SK-N-SH (cell line): ENCODE measurements at regions not wholly inside any gene's neighbourhood (a gene's known extent, or its start where the extent isn't known, plus 50 kb on each side); places are given as distances from the start of the nearest gene placed in this dataset.

ENCODE experiments used
- CTCF ChIA-PET: fragments of 300-600, 350-600 bp; formaldehyde crosslinking; extraction: SDS; loops from one replicate; lab custom pipeline; 2021; lab: Yijun Ruan, JAX
- POLR2A ChIA-PET: fragments of 350-600 bp; sonication (Branson Sonifier 250); formaldehyde crosslinking; extraction: SDS; loops from one replicate; lab custom pipeline; 2020; ENCODE audit warnings: antibody characterized with exemption, inconsistent platforms; lab: Yijun Ruan, JAX
- DNase-seq: peaks from one replicate; pipeline ENCODE4 v3.0.0; 2012
- H2AFZ ChIP-seq: fragments of 200-600 bp; sonication (generic); 2 replicates; pipeline ENCODE4 v1.8.1; 2016; ENCODE audit warnings: antibody characterized with exemption, mild to moderate bottlenecking, low read depth
- H3F3A ChIP-seq: fragments of 200-600 bp; sonication (generic); replicated peaks from 2 replicates; pipeline ENCODE3; 2016; ENCODE audit warnings: antibody characterized with exemption, mild to moderate bottlenecking; ENCODE audit not compliant: insufficient read depth
- H3K27ac ChIP-seq, 2 experiments: fragments of 200-500 bp in 1 of 2; fragments of 200-600 bp in 1 of 2; sonication (Bioruptor generic) in 1 of 2; sonication (generic), shearing (Covaris generic) in 1 of 2; 2 replicates each; pipeline versions ENCODE4 v1.5.1 to v1.6.1; 2014 to 2016; ENCODE audit warnings: low read depth in 2 of 2, inconsistent platforms in 1 of 2, low read length in 1 of 2, mild to moderate bottlenecking in 1 of 2, mixed read lengths in 1 of 2
- H3K27me3 ChIP-seq: fragments of 200-600 bp; sonication (generic), shearing (Covaris generic); 2 replicates; pipeline ENCODE4 v1.6.1; 2016; ENCODE audit warnings: mixed run types; ENCODE audit not compliant: insufficient read depth
- H3K36me3 ChIP-seq, 2 experiments: fragments of 200-500 bp in 1 of 2; fragments of 200-600 bp in 1 of 2; sonication (Bioruptor generic) in 1 of 2; sonication (generic) in 1 of 2; replicated peaks in 1 of 2; 2 replicates each; pipeline versions ENCODE3 to v1.5.1; 2014 to 2016; ENCODE audit warnings: low read length in 1 of 2, mild to moderate bottlenecking in 1 of 2; ENCODE audit not compliant: insufficient read depth in 2 of 2, control insufficient read depth in 1 of 2
- H3K4me1 ChIP-seq, 2 experiments: fragments of 200-500 bp in 1 of 2; fragments of 200-600 bp in 1 of 2; sonication (Bioruptor generic) in 1 of 2; sonication (generic), shearing (Covaris generic) in 1 of 2; 2 replicates each; pipeline versions ENCODE4 v1.5.1 to v1.6.1; 2014 to 2016; ENCODE audit warnings: low read depth in 1 of 2, low read length in 1 of 2, mixed run types in 1 of 2; ENCODE audit not compliant: insufficient read depth in 2 of 2, control insufficient read depth in 1 of 2
- H3K4me2 ChIP-seq: fragments of 200-600 bp; sonication (generic), shearing (Covaris generic); 2 replicates; pipeline ENCODE4 v1.6.1; 2017; ENCODE audit warnings: mixed run types
- H3K4me3 ChIP-seq, 2 experiments: fragments of 200-500 bp in 1 of 2; fragments of 200-600 bp in 1 of 2; sonication (Bioruptor generic) in 1 of 2; sonication (generic), shearing (Covaris generic) in 1 of 2; 2 replicates each; pipeline versions ENCODE4 v1.5.1 to v1.8.1; 2014 to 2016; ENCODE audit warnings: low read depth in 2 of 2, inconsistent platforms in 1 of 2, low read length in 1 of 2, mild to moderate bottlenecking in 1 of 2, mixed read lengths in 1 of 2, moderate library complexity in 1 of 2
- H3K79me2 ChIP-seq: fragments of 200-600 bp; sonication (generic); 2 replicates; pipeline ENCODE4 v1.8.1; 2017; ENCODE audit warnings: mild to moderate bottlenecking; ENCODE audit not compliant: insufficient read depth
- H3K9ac ChIP-seq: fragments of 200-600 bp; sonication (generic); 2 replicates; pipeline ENCODE4 v1.6.1; 2017; ENCODE audit warnings: mixed run types
- H3K9me2 ChIP-seq: fragments of 200-600 bp; sonication (generic); 2 replicates; pipeline ENCODE4 v1.6.1; 2017; ENCODE audit warnings: mixed run types
- H3K9me3 ChIP-seq: fragments of 200-600 bp; sonication (generic); 2 replicates; pipeline ENCODE4 v1.6.1; 2017; ENCODE audit warnings: mixed run types, mild to moderate bottlenecking, moderate library complexity
- H4K20me1 ChIP-seq: fragments of 200-600 bp; sonication (generic); 2 replicates; pipeline ENCODE4 v1.6.1; 2017; ENCODE audit warnings: mild to moderate bottlenecking, mixed run types; ENCODE audit not compliant: insufficient read depth
- CTCF ChIP-seq: fragments of 200-600 bp; sonication (generic); IDR thresholded peaks from 2 replicates; pipeline ENCODE4 v1.6.1; 2017; ENCODE audit warnings: antibody characterized with exemption, mild to moderate bottlenecking, moderate library complexity
- ELF1 ChIP-seq: IDR thresholded peaks from 2 replicates; pipeline ENCODE4 v1.4.0; 2012
- EP300 ChIP-seq, 2 experiments: IDR thresholded peaks; 2 replicates each; pipeline versions ENCODE4 v1.4.0 to v1.6.1; 2012; ENCODE audit warnings: borderline replicate concordance in 1 of 2, low read depth in 1 of 2, low read length in 1 of 2
- EZH2phosphoT487 ChIP-seq: fragments of 200-600 bp; sonication (generic); IDR thresholded peaks from 2 replicates; pipeline ENCODE4 v1.6.1; 2017; ENCODE audit warnings: low read depth, mixed run types, mild to moderate bottlenecking, antibody characterized with exemption, moderate library complexity, borderline replicate concordance
- FOSL2 ChIP-seq: IDR thresholded peaks from 2 replicates; pipeline ENCODE4 v1.4.0; 2012; ENCODE audit warnings: low read depth, mild to moderate bottlenecking, moderate library complexity, borderline replicate concordance
- MAX ChIP-seq: IDR thresholded peaks from 2 replicates; pipeline ENCODE4 v1.4.0; 2012; ENCODE audit warnings: low read depth
- MXI1 ChIP-seq: IDR thresholded peaks from 2 replicates; pipeline ENCODE4 v1.6.1; 2012; ENCODE audit warnings: mild to moderate bottlenecking, low read depth, low read length, improper control_type of control experiment
- NRF1 ChIP-seq: IDR thresholded peaks from 2 replicates; pipeline ENCODE4 v1.6.1; 2012; ENCODE audit warnings: low read depth, mild to moderate bottlenecking, low read length
- PBX3 ChIP-seq: IDR thresholded peaks from 2 replicates; pipeline ENCODE4; 2012
- POLR2AphosphoS5 ChIP-seq: IDR thresholded peaks from 2 replicates; pipeline ENCODE4 v1.6.1; 2012; ENCODE audit warnings: low read depth, low read length
- RAD21 ChIP-seq: IDR thresholded peaks from 2 replicates; pipeline ENCODE4 v1.6.1; 2012; ENCODE audit warnings: mild to moderate bottlenecking, low read length
- REST ChIP-seq: IDR thresholded peaks from 2 replicates; pipeline ENCODE4 v1.6.1; 2012; ENCODE audit warnings: mild to moderate bottlenecking, low read depth, low read length, moderate library complexity
- RFX5 ChIP-seq: IDR thresholded peaks from 2 replicates; pipeline ENCODE4 v1.6.1; 2012; ENCODE audit warnings: mild to moderate bottlenecking, improper control_type of control experiment, low read length
- RXRA ChIP-seq: IDR thresholded peaks from 2 replicates; pipeline ENCODE4 v1.4.0; 2012; ENCODE audit warnings: low read depth, mild to moderate bottlenecking, borderline replicate concordance
- SIN3A ChIP-seq: IDR thresholded peaks from 2 replicates; pipeline ENCODE4 v1.6.1; 2012; ENCODE audit warnings: low read depth, mild to moderate bottlenecking, low read length, moderate library complexity, borderline replicate concordance
- SMC3 ChIP-seq: IDR thresholded peaks from 2 replicates; pipeline ENCODE4 v1.6.1; 2012; ENCODE audit warnings: low read depth, low read length, improper control_type of control experiment
- TCF12 ChIP-seq: IDR thresholded peaks from 2 replicates; pipeline ENCODE4 v1.4.0; 2012
- ZBTB33 ChIP-seq: IDR thresholded peaks from 2 replicates; pipeline ENCODE4 v1.4.0; 2012; ENCODE audit warnings: low read depth, borderline replicate concordance
- WGBS: methylation state at CpG from one replicate; pipeline ENCODE4 v1.1.6; 2017; ENCODE audit warnings: low lambda C conversion rate; 5-methylcytosine and 5-hydroxymethylcytosine counted together

GRCh38 chr7:22920672-22921071, 93.3 kb downstream of the HYCC1 start:
- Histone ChIP-seq H3K9me3 (no peaks in the 10 kb centered on the region), H3F3A (no peaks in the 10 kb centered on the region), H3K9ac (no peak overlapping the region), H3K4me3 (no peak overlapping the region), H4K20me1 (no peaks in the 10 kb centered on the region), H3K4me2 (no peak overlapping the region), H3K27me3 (peaks cover 14% of the 10 kb centered on the region; the same call in 1 of the 2 replicates), H3K9me2 (no peaks in the 10 kb centered on the region), H3K4me1 (no peaks in the 10 kb centered on the region), H2AFZ (no peak overlapping the region), H3K27ac (no peak overlapping the region), H3K36me3 (no peaks in the 10 kb centered on the region), H3K79me2 (no peaks in the 10 kb centered on the region)
- no peak for DNase-seq
- TF ChIP-seq EZH2phosphoT487 (no peak), SIN3A (no peak), PBX3 (no peak), ELF1 (no peak), CTCF (no peak), RFX5 (no peak), EP300 (IDR thresholded peaks at IDR 0.05; ENCODE audit: borderline replicate concordance in 1 of 2, low read depth in 1 of 2, low read length in 1 of 2) (no peak), POLR2AphosphoS5 (no peak), MAX (no peak), ZBTB33 (no peak), RAD21 (no peak), REST (no peak), SMC3 (no peak), MXI1 (no peak), NRF1 (no peak), RXRA (no peak), TCF12 (no peak), FOSL2 (no peak)
- ChIA-PET POLR2A (no interaction called here), CTCF (interaction anchor here (0.6 kb wide), 1 partner anchor 220 kb away, joined by 3 read pairs; no protein-coding TSS in a partner anchor)
- WGBS: 6% methylated on average over 2 of the region's 2 CpGs
